SU-DHL-6 (cell line): ENCODE measurements at regions not wholly inside any gene's neighbourhood (a gene's known extent, or its start where the extent isn't known, plus 50 kb on each side); places are given as distances from the start of the nearest gene placed in this dataset.

Experiments used
- H2AFZ ChIP-seq: fragments of 200-600 bp; sonication (generic); 2 replicates; pipeline ENCODE4 v1.6.1; 2014; ENCODE audit warnings: low read depth, mild to moderate bottlenecking, moderate library complexity, mixed read lengths, antibody characterized with exemption, low read length; ENCODE audit not compliant: severe bottlenecking
- H3F3A ChIP-seq: fragments of 200-600 bp; shearing (Covaris generic); 2 replicates; pipeline ENCODE4 v1.6.0; 2016; ENCODE audit warnings: antibody characterized with exemption, mild to moderate bottlenecking; ENCODE audit not compliant: insufficient read depth
- H3K27ac ChIP-seq: fragments of 200-600 bp; sonication (generic); 2 replicates; pipeline ENCODE4 v1.5.1; 2016; ENCODE audit warnings: low read depth, mild to moderate bottlenecking, low read length, moderate library complexity, mixed read lengths
- H3K27me3 ChIP-seq: fragments of 200-600 bp; sonication (generic), shearing (Covaris generic); 2 replicates; pipeline ENCODE4 v1.6.0; 2014; ENCODE audit warnings: mild to moderate bottlenecking, low read length
- H3K36me3 ChIP-seq: fragments of 200-600 bp; sonication (generic); 2 replicates; pipeline ENCODE4 v1.6.1; 2014; ENCODE audit warnings: mild to moderate bottlenecking, low read length, mixed read lengths
- H3K4me2 ChIP-seq: fragments of 300-600, 200-600 bp; shearing (Covaris generic), sonication (generic); 2 replicates; pipeline ENCODE4 v1.6.0; 2014; ENCODE audit warnings: low read length, low read depth, mild to moderate bottlenecking; ENCODE audit not compliant: poor library complexity, severe bottlenecking
- H3K4me3 ChIP-seq: fragments of 200-600 bp; sonication (generic); 2 replicates; pipeline ENCODE4 v1.5.1; 2014; ENCODE audit warnings: antibody characterized with exemption, low read length, mild to moderate bottlenecking, mixed read lengths; ENCODE audit not compliant: insufficient read depth, poor library complexity, severe bottlenecking
- H3K79me2 ChIP-seq: fragments of 200-600 bp; sonication (generic); 2 replicates; pipeline ENCODE4 v1.6.1; 2014; ENCODE audit warnings: mild to moderate bottlenecking, low read length, moderate library complexity; ENCODE audit not compliant: insufficient read depth
- H3K9ac ChIP-seq: fragments of 200-600 bp; sonication (generic); 2 replicates; pipeline ENCODE4 v1.7.0; 2014; ENCODE audit warnings: mild to moderate bottlenecking, low read length
- H3K9me2 ChIP-seq: fragments of 200-600 bp; sonication (generic); replicated peaks from 2 replicates; pipeline ENCODE4 v1.6.1; 2014; ENCODE audit warnings: low read length; ENCODE audit not compliant: insufficient read depth
- H3K9me3 ChIP-seq: fragments of 200-600 bp; sonication (generic); 2 replicates; pipeline ENCODE4 v1.6.1; 2014; ENCODE audit warnings: low read length, mixed read lengths; ENCODE audit not compliant: insufficient read depth
- H4K20me1 ChIP-seq: fragments of 200-600 bp; sonication (generic); 2 replicates; pipeline ENCODE4 v1.6.1; 2014; ENCODE audit warnings: low read depth, mild to moderate bottlenecking, antibody characterized with exemption, low read length, moderate library complexity, mixed read lengths
- CTCF ChIP-seq: fragments of 200-600 bp; sonication (generic); IDR thresholded peaks from one replicate; pipeline ENCODE4 v1.5.1; 2017; ENCODE audit warnings: antibody characterized with exemption, mild to moderate bottlenecking, low read length, moderate library complexity; ENCODE audit not compliant: insufficient read depth, poor library complexity, severe bottlenecking
- EZH2phosphoT487 ChIP-seq: fragments of 200-600 bp; sonication (generic), shearing (Covaris generic); conservative IDR thresholded peaks from 2 replicates; pipeline ENCODE4 v1.6.1; 2018; ENCODE audit warnings: mild to moderate bottlenecking, antibody characterized with exemption, low read length, moderate library complexity, mixed read lengths

- H2AFZ ChIP-seq = no peak overlapping the region
- H3K79me2 ChIP-seq = no peaks in the 10 kb centered on the region
- H3K9me2 ChIP-seq = no peaks in the 10 kb centered on the region
- no peak overlapping the region for H3K4me3 ChIP-seq
- H3K9ac ChIP-seq = no peak overlapping the region
- H3K27ac ChIP-seq = no peak overlapping the region
- H3K27me3 ChIP-seq = no peaks in the 10 kb centered on the region
- no peaks in the 10 kb centered on the region for H3F3A ChIP-seq
- no peaks in the 10 kb centered on the region for H3K36me3 ChIP-seq
- H3K4me2 ChIP-seq = no peak overlapping the region
- no peaks in the 10 kb centered on the region for H3K9me3 ChIP-seq
- no peaks in the 10 kb centered on the region for H4K20me1 ChIP-seq
- TF ChIP-seq CTCF = no peak
- no peak for TF ChIP-seq EZH2phosphoT487
Observed at GRCh38 chr2:175612280-175612679, 389.8 kb downstream of the LNPK start.

GRCh38 chr2:175606010-175606841 is 395.8 kb downstream of the LNPK start:
- no peak overlapping the region for H3K4me2 ChIP-seq
- H3K27ac ChIP-seq = no peak overlapping the region
- no peaks in the 10 kb centered on the region for H3K9me3 ChIP-seq
- no peak overlapping the region for H2AFZ ChIP-seq
- H3K4me3 ChIP-seq = no peak overlapping the region
- H3F3A ChIP-seq = no peaks in the 10 kb centered on the region
- H3K9me2 ChIP-seq = no peaks in the 10 kb centered on the region
- H3K36me3 ChIP-seq = no peaks in the 10 kb centered on the region
- TF ChIP-seq EZH2phosphoT487 (no peak), CTCF (no peak)
- H3K27me3 ChIP-seq = no peaks in the 10 kb centered on the region
- H4K20me1 ChIP-seq = no peaks in the 10 kb centered on the region
- H3K79me2 ChIP-seq = no peaks in the 10 kb centered on the region
- no peak overlapping the region for H3K9ac ChIP-seq

GRCh38 chr2:175605640-175606009 is 396.4 kb downstream of the LNPK start:
- H3K9me2 ChIP-seq = no peaks in the 10 kb centered on the region
- H3K79me2 ChIP-seq = no peaks in the 10 kb centered on the region
- H3K36me3 ChIP-seq = no peaks in the 10 kb centered on the region
- H3K27ac ChIP-seq = no peak overlapping the region
- H3K4me3 ChIP-seq = no peak overlapping the region
- TF ChIP-seq CTCF (no peak), EZH2phosphoT487 (no peak)
- no peaks in the 10 kb centered on the region for H3K27me3 ChIP-seq
- no peak overlapping the region for H3K9ac ChIP-seq
- H3K4me2 ChIP-seq = no peak overlapping the region
- H3K9me3 ChIP-seq = no peaks in the 10 kb centered on the region
- no peak overlapping the region for H2AFZ ChIP-seq
- H4K20me1 ChIP-seq = no peaks in the 10 kb centered on the region
- no peaks in the 10 kb centered on the region for H3F3A ChIP-seq
